Muscle layer of duodenum (tissue), 2 donors: ENCODE measurements at regions not wholly inside any gene's neighbourhood (a gene's known extent, or its start where the extent isn't known, plus 50 kb on each side); places are given as distances from the start of the nearest gene placed in this dataset.
"Not testable (repeated sequence)": the region's sequence is repeated elsewhere in the genome, so short reads cannot be mapped to it uniquely, and the experiment has no call there.

Experiments used
- H3K27ac ChIP-seq: one replicate; pipeline ENCODE4 v1.7.0; 2013; ENCODE audit warnings: mild to moderate bottlenecking, low read length
- H3K27me3 ChIP-seq: one replicate; pipeline ENCODE4 v1.7.0; 2013; ENCODE audit warnings: low read depth, mild to moderate bottlenecking, control low read depth, low read length
- H3K36me3 ChIP-seq, 2 donors: one replicate each; pipeline ENCODE4 v1.7.0; 2013; ENCODE audit warnings: low read length in 2 of 2, control low read depth in 1 of 2, mild to moderate bottlenecking in 1 of 2; ENCODE audit not compliant: insufficient read depth in 2 of 2, control insufficient read depth in 1 of 2
- H3K4me1 ChIP-seq, 2 donors: one replicate each; pipeline ENCODE4 v1.7.0; 2013; ENCODE audit warnings: low read length in 2 of 2, mild to moderate bottlenecking in 2 of 2, control low read depth in 1 of 2, moderate library complexity in 1 of 2; ENCODE audit not compliant: insufficient read depth in 2 of 2, control insufficient read depth in 1 of 2
- H3K4me3 ChIP-seq, 2 donors: one replicate each; pipeline ENCODE4 v1.7.0; 2013; ENCODE audit warnings: low read length in 2 of 2, low read depth in 1 of 2, mild to moderate bottlenecking in 1 of 2
- H3K9me3 ChIP-seq, 2 donors: one replicate each; pipeline ENCODE4 v1.7.0; 2013; ENCODE audit warnings: low read length in 2 of 2, control low read depth in 1 of 2, mild to moderate bottlenecking in 1 of 2; ENCODE audit not compliant: control insufficient read depth in 1 of 2
- donor health status: healthy.

DNA sequence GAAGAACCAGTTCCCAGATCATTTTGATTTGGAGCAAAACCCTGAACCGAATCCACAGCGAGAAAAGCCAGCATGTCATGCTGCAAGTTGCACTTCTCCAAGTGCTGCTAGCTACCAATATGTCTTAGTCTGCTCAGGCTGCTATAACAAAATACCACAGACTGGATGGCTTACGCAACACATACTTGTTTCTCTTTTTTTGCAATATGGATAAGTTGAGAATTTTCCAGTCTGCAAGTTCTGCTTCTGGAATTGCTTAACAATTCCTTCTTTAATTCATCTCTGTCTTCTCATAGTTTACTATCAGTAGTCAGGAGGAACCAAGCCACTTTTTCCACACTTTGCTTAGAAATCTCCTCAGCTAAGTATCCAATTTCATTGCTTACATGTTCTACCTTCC, 105.9 kb upstream of the RBBP8 start:
- Histone ChIP-seq H3K4me1 (no peaks in the 10 kb centered on the region), H3K9me3 (no peaks in the 10 kb centered on the region), H3K4me3 (no peak overlapping the region), H3K36me3 (no peaks in the 10 kb centered on the region), H3K27me3 (no peaks in the 10 kb centered on the region), H3K27ac (no peak overlapping the region)

- Histone ChIP-seq H3K27ac (no peak overlapping the region), H3K27me3 (no peaks in the 10 kb centered on the region)
Observed at GRCh38 chr18:22827741-22828140, 105.4 kb upstream of the RBBP8 start.

DNA sequence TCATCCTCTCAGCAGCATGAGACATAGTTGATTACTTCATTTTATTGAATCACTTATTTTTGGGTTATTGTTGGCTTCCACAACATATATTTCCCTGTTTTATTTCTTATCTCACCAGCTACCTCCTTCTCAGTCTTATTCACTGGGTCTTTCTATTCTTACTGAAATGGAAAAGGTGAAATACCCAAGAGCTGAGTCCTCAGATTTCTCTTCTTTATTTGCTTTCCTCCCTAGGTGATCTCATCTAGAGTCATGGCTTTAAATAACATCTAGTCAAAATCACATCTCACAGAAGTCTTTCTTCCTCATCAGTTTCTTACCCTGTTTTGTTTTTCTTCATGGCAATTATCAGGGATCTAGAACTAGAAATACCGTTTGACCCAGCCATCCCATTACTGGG, 105.0 kb upstream of the RBBP8 start:
- Histone ChIP-seq H3K4me3 (no peak overlapping the region), H3K27me3 (no peaks in the 10 kb centered on the region), H3K4me1 (no peaks in the 10 kb centered on the region), H3K36me3 (no peaks in the 10 kb centered on the region), H3K9me3 (no peaks in the 10 kb centered on the region), H3K27ac (no peak overlapping the region)

More at GRCh38 chr18:22827741-22828140, 105.4 kb upstream of the RBBP8 start:
- Histone ChIP-seq H3K4me3 (no peak overlapping the region), H3K9me3 (no peaks in the 10 kb centered on the region), H3K4me1 (no peaks in the 10 kb centered on the region), H3K36me3 (no peaks in the 10 kb centered on the region)

- H3K9me3 ChIP-seq, H3K4me3 ChIP-seq, H3K27ac ChIP-seq, H3K4me1 ChIP-seq, H3K36me3 ChIP-seq, H3K27me3 ChIP-seq: not testable (repeated sequence)
Observed at GRCh38 chr18:22828583-22828982, 104.5 kb upstream of the RBBP8 start.

- no peaks in the 10 kb centered on the region for H3K4me1 ChIP-seq
- no peaks in the 10 kb centered on the region for H3K27me3 ChIP-seq
- H3K9me3 ChIP-seq = no peaks in the 10 kb centered on the region
- no peak overlapping the region for H3K27ac ChIP-seq
- no peaks in the 10 kb centered on the region for H3K36me3 ChIP-seq
- no peak overlapping the region for H3K4me3 ChIP-seq
Observed at GRCh38 chr18:22829781-22830180, 103.3 kb upstream of the RBBP8 start.

GRCh38 chr18:22830511-22830910, 102.6 kb upstream of the RBBP8 start:
- Histone ChIP-seq H3K27me3 (no peaks in the 10 kb centered on the region), H3K9me3 (no peaks in the 10 kb centered on the region), H3K27ac (no peak overlapping the region), H3K4me1 (no peaks in the 10 kb centered on the region), H3K4me3 (no peak overlapping the region), H3K36me3 (no peaks in the 10 kb centered on the region)

DNA sequence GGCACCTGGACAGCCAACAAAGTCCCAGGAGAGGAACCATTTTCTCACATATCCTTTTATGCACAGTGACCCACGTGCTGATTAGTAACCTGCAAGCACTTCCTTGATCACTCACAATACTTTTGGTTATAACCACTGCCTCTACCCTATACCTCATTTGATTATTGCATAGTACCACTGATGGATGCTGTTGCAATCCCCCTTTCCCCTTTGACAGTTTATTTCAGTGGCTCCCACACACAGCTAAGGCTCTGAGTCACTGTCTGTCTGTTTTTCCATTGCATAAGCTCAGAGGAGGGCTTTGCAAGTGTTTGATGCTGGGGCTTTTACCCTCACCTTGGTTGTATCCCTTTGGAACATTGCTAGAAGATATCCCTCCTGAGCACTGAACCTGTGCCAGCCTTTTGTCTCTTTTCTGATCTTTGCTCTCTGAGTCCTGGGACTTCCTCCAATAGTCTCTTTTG, 101.7 kb upstream of the RBBP8 start:
- no peak overlapping the region for H3K4me3 ChIP-seq
- no peaks in the 10 kb centered on the region for H3K36me3 ChIP-seq
- H3K27me3 ChIP-seq = no peaks in the 10 kb centered on the region
- no peak overlapping the region for H3K27ac ChIP-seq
- no peaks in the 10 kb centered on the region for H3K9me3 ChIP-seq
- no peaks in the 10 kb centered on the region for H3K4me1 ChIP-seq

- no peaks in the 10 kb centered on the region for H3K9me3 ChIP-seq
- H3K4me3 ChIP-seq = no peak overlapping the region
- no peak overlapping the region for H3K27ac ChIP-seq
- H3K4me1 ChIP-seq = no peaks in the 10 kb centered on the region
- no peaks in the 10 kb centered on the region for H3K27me3 ChIP-seq
- H3K36me3 ChIP-seq = no peaks in the 10 kb centered on the region
Observed at GRCh38 chr18:22836932-22837331, 96.2 kb upstream of the RBBP8 start.

DNA sequence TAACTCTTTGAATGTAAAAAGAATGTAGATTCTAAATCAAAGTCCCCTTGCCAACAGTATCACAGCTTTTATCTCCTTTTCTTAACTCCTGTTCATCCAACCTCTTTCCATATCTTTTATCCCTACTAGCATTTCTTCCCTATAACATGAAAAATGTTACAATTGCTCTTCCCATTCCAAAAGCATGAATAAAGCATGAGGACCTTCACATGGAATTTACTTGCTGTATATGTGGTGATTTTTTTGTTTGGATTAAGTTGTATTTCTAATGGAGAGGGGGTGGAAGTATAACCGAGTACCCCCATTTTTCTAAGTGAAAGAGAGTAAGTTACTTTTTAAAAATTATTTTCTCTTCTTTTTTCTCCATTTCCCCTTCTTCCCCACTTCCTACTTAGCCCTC, 94.9 kb upstream of the RBBP8 start:
- Histone ChIP-seq H3K4me3 (no peak overlapping the region), H3K36me3 (no peaks in the 10 kb centered on the region), H3K9me3 (no peaks in the 10 kb centered on the region), H3K27me3 (no peaks in the 10 kb centered on the region), H3K27ac (no peak overlapping the region), H3K4me1 (no peaks in the 10 kb centered on the region)

DNA sequence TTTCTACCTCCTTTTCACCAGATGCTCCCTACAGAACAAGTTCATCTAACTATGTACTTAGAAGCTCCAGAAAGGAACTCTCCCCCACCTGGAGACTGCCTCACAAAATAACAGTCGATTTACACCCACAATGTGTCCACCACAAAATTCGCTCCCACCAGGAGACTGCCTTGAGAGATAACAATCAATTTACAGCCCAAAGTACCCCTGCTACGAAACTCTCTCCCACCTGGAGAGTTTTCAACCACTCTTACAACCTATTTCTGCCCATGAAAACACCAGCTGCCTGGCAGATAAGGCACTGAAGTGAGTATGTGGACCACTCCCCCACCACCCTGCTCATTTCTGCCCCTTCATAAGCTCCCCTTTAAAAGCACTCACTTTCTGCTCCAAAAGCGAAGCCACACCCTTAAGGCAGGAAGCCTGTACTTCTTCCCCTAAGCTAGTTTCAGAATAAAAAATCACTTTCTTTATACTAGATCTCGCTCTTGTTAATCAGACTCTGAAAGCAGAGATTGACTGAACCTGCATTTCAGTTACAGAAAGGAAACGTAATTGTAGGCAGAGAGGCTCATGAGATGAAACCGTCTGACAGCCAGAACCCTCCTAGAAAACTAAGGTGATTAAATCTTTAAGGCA, 94.4 kb upstream of the RBBP8 start:
- Histone ChIP-seq H3K27me3 (no peaks in the 10 kb centered on the region), H3K9me3 (no peaks in the 10 kb centered on the region), H3K27ac (no peak overlapping the region), H3K4me3 (no peak overlapping the region), H3K36me3 (no peaks in the 10 kb centered on the region), H3K4me1 (no peaks in the 10 kb centered on the region)

DNA sequence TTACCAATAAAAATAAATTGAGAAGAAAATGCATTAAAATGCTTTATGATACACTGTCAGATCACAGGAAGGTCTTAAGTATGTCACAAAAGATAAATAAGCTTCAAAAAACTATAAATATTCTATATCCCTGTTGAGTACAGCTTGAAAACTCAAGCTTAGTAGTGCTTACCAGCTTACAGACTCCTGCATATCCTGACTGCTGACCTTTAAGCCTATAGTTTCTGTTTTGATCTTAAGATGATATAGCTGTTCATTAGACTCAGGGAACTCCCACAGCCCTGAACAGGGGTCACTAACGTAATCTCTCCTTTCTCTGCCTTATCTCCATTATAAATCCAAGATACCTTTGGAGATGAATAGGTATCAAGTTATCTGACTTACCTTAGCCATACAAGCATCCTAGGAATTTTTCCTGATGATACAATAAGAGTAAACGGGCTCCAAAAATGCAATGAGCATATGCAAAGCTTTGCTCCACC, 93.7 kb upstream of the RBBP8 start:
- no peaks in the 10 kb centered on the region for H3K4me1 ChIP-seq
- no peaks in the 10 kb centered on the region for H3K36me3 ChIP-seq
- H3K9me3 ChIP-seq = no peaks in the 10 kb centered on the region
- no peak overlapping the region for H3K4me3 ChIP-seq
- no peaks in the 10 kb centered on the region for H3K27me3 ChIP-seq
- no peak overlapping the region for H3K27ac ChIP-seq

DNA sequence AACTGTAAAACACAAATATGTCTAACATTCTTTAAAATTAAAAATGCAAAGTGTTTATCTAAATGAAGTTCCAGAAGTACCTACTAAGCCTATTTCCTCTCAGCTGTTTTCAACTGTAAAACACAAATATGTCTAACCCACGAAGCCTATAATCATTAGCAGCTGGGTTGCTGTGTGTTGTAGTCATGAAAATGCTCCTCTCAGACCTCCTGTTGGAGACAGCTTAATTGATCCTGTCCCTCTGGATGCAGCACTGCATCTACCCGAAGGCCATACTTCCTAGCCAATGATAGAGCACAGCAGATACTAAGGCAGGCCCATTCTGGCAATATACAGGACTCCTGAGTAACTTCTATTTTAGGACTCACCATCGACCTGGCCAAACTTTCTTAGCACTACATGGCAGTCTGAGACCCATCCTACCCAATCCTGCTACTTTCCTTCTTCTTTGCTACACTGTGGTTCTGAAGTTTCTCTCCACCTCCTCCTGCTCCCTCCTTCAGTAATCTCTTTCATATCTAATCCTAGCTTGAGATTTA, 92.5 kb upstream of the RBBP8 start:
- Histone ChIP-seq H3K9me3 (no peaks in the 10 kb centered on the region), H3K36me3 (no peaks in the 10 kb centered on the region), H3K27me3 (no peaks in the 10 kb centered on the region), H3K4me1 (no peaks in the 10 kb centered on the region), H3K4me3 (no peak overlapping the region), H3K27ac (no peak overlapping the region)
